SU-DHL-6 (cell line): ENCODE measurements at regions not wholly inside any gene's neighbourhood (a gene's known extent, or its start where the extent isn't known, plus 50 kb on each side); places are given as distances from the start of the nearest gene placed in this dataset.
A peak's percentile ranks its signal among the peaks of the same experiment; 100 is the strongest.
"Not testable (repeated sequence)": the region's sequence is repeated elsewhere in the genome, so short reads cannot be mapped to it uniquely, and the experiment has no call there.

Experiments used
- H2AFZ ChIP-seq: fragments of 200-600 bp; sonication (generic); 2 replicates; pipeline ENCODE4 v1.6.1; 2014; ENCODE audit warnings: low read depth, mild to moderate bottlenecking, moderate library complexity, mixed read lengths, antibody characterized with exemption, low read length; ENCODE audit not compliant: severe bottlenecking
- H3F3A ChIP-seq: fragments of 200-600 bp; shearing (Covaris generic); 2 replicates; pipeline ENCODE4 v1.6.0; 2016; ENCODE audit warnings: antibody characterized with exemption, mild to moderate bottlenecking; ENCODE audit not compliant: insufficient read depth
- H3K27ac ChIP-seq: fragments of 200-600 bp; sonication (generic); 2 replicates; pipeline ENCODE4 v1.5.1; 2016; ENCODE audit warnings: low read depth, mild to moderate bottlenecking, low read length, moderate library complexity, mixed read lengths
- H3K27me3 ChIP-seq: fragments of 200-600 bp; sonication (generic), shearing (Covaris generic); 2 replicates; pipeline ENCODE4 v1.6.0; 2014; ENCODE audit warnings: mild to moderate bottlenecking, low read length
- H3K36me3 ChIP-seq: fragments of 200-600 bp; sonication (generic); 2 replicates; pipeline ENCODE4 v1.6.1; 2014; ENCODE audit warnings: mild to moderate bottlenecking, low read length, mixed read lengths
- H3K4me2 ChIP-seq: fragments of 300-600, 200-600 bp; shearing (Covaris generic), sonication (generic); 2 replicates; pipeline ENCODE4 v1.6.0; 2014; ENCODE audit warnings: low read length, low read depth, mild to moderate bottlenecking; ENCODE audit not compliant: poor library complexity, severe bottlenecking
- H3K4me3 ChIP-seq: fragments of 200-600 bp; sonication (generic); 2 replicates; pipeline ENCODE4 v1.5.1; 2014; ENCODE audit warnings: antibody characterized with exemption, low read length, mild to moderate bottlenecking, mixed read lengths; ENCODE audit not compliant: insufficient read depth, poor library complexity, severe bottlenecking
- H3K79me2 ChIP-seq: fragments of 200-600 bp; sonication (generic); 2 replicates; pipeline ENCODE4 v1.6.1; 2014; ENCODE audit warnings: mild to moderate bottlenecking, low read length, moderate library complexity; ENCODE audit not compliant: insufficient read depth
- H3K9ac ChIP-seq: fragments of 200-600 bp; sonication (generic); 2 replicates; pipeline ENCODE4 v1.7.0; 2014; ENCODE audit warnings: mild to moderate bottlenecking, low read length
- H3K9me2 ChIP-seq: fragments of 200-600 bp; sonication (generic); replicated peaks from 2 replicates; pipeline ENCODE4 v1.6.1; 2014; ENCODE audit warnings: low read length; ENCODE audit not compliant: insufficient read depth
- H3K9me3 ChIP-seq: fragments of 200-600 bp; sonication (generic); 2 replicates; pipeline ENCODE4 v1.6.1; 2014; ENCODE audit warnings: low read length, mixed read lengths; ENCODE audit not compliant: insufficient read depth
- H4K20me1 ChIP-seq: fragments of 200-600 bp; sonication (generic); 2 replicates; pipeline ENCODE4 v1.6.1; 2014; ENCODE audit warnings: low read depth, mild to moderate bottlenecking, antibody characterized with exemption, low read length, moderate library complexity, mixed read lengths

GRCh38 chr9:39463696-39464095 is 108.2 kb downstream of the SPATA31A1 start:
- not testable (repeated sequence) for H3K27ac ChIP-seq
- H3K9ac ChIP-seq: peak overlapping the region; percentile 54
- H2AFZ ChIP-seq: peak overlapping the region; percentile 64

DNA sequence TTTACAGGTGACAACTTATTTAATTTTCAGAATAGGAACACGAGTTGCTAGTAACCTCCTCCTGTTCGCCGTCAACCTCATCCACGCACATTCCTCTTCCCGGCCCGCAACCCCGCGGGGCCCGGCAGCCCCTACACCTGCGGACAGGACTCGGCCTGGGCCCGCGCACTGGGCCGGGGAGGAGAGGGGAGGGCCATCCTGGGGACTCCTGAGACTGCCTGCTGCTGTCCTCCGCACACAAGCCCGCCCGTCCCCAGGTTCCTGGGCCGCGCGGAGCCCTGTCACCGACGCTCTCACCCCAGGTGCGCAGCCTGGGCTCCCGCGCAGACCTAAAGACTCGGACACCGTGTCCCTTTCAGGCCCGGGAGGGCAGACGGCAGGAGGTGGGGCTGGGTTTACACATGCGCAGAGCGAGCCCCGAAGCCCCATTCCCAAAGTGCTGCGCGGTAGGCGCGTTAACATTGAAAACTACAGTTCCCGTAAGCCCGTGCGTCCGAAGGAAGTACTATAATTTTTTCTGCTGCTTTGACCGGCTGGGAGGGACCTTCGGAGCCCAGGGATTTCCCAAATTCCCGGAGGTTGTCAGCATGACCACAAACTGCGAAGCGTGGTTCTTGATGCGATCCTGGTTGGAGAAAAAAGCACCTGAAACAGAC is 108.8 kb downstream of the SPATA31A1 start:
- Histone ChIP-seq H3K4me3 (peak overlapping the region; percentile 57), H3K4me2 (peak overlapping the region; percentile 52), H2AFZ (peak overlapping the region; percentile 74), H3K9ac (peak overlapping the region; percentile 54)
- H3K27me3 ChIP-seq, H3K79me2 ChIP-seq, H4K20me1 ChIP-seq, H3K9me2 ChIP-seq, H3K27ac ChIP-seq, H3F3A ChIP-seq, H3K36me3 ChIP-seq, H3K9me3 ChIP-seq: not testable (repeated sequence)

More at GRCh38 chr9:39463696-39464095, 108.2 kb downstream of the SPATA31A1 start:
- not testable (repeated sequence) for H3K9me2 ChIP-seq, H4K20me1 ChIP-seq, H3K79me2 ChIP-seq, H3K27me3 ChIP-seq, H3K9me3 ChIP-seq, H3K36me3 ChIP-seq, H3F3A ChIP-seq
- H3K4me3 ChIP-seq: peak overlapping the region; percentile 57
- peak overlapping the region; percentile 44 for H3K4me2 ChIP-seq

DNA sequence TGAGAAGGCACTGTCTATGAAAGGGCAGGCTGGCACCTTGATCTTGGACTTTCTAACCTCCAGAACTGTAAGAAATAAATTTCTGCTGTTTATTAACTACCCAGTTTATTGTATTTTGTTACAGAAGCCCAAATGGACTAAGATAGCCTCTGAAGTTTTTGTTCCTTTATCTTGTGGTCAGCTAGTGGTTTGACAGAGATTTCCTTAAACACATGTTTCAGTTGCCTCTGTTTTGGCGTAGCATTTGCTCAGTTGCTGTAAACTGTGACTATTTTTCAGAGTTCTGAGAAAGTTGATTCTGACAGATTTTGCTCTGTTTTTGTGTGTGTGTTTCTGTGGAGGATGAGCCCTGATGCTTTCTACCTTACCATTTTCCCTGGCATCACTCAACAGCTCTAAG is 119.0 kb downstream of the SPATA31A1 start:
- H3K9me3 ChIP-seq, H3K4me2 ChIP-seq, H3F3A ChIP-seq, H3K36me3 ChIP-seq, H3K9me2 ChIP-seq, H3K9ac ChIP-seq, H3K4me3 ChIP-seq, H4K20me1 ChIP-seq, H3K27me3 ChIP-seq, H3K79me2 ChIP-seq, H3K27ac ChIP-seq, H2AFZ ChIP-seq: not testable (repeated sequence)

- not testable (repeated sequence) for H3K9me2 ChIP-seq, H3K27me3 ChIP-seq, H3K79me2 ChIP-seq, H3K4me2 ChIP-seq, H3K9me3 ChIP-seq, H3F3A ChIP-seq, H3K9ac ChIP-seq, H3K27ac ChIP-seq, H3K4me3 ChIP-seq, H4K20me1 ChIP-seq, H2AFZ ChIP-seq, H3K36me3 ChIP-seq
Observed at GRCh38 chr9:39483073-39483472, 127.6 kb downstream of the SPATA31A1 start.

GRCh38 chr9:39483880-39484279 is 128.4 kb downstream of the SPATA31A1 start:
- not testable (repeated sequence) for H4K20me1 ChIP-seq, H3K79me2 ChIP-seq, H3K9me2 ChIP-seq, H3K27me3 ChIP-seq, H3F3A ChIP-seq, H3K9ac ChIP-seq, H3K4me3 ChIP-seq, H3K27ac ChIP-seq, H2AFZ ChIP-seq, H3K4me2 ChIP-seq, H3K36me3 ChIP-seq, H3K9me3 ChIP-seq

DNA sequence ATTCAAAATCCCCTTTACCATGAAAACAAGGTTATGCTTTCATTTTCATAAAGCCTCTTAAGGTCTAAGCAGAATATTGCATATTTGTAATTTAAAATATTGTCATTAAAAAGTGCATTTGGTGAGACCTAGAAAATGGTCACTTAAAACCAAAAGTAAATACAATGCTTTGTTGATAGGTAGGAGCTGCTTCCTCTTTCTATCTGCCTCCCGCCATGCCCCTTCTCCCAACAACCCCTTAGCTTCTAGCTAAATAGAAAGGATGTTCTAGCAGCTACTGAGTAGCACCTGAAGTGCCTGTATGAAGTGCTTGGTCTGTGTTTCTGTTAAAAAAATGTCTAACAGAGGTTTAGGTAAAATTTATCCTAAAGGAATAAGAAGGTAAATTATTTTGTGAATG is 128.8 kb downstream of the SPATA31A1 start:
- H3K27ac ChIP-seq, H3K36me3 ChIP-seq, H3K4me2 ChIP-seq, H3K27me3 ChIP-seq, H3K4me3 ChIP-seq, H3K79me2 ChIP-seq, H3K9me3 ChIP-seq, H4K20me1 ChIP-seq, H3K9me2 ChIP-seq, H3K9ac ChIP-seq, H2AFZ ChIP-seq, H3F3A ChIP-seq: not testable (repeated sequence)

- not testable (repeated sequence) for H3K4me2 ChIP-seq, H4K20me1 ChIP-seq, H3K79me2 ChIP-seq, H3K4me3 ChIP-seq, H3K9me2 ChIP-seq, H3K9me3 ChIP-seq, H3K9ac ChIP-seq, H3K27ac ChIP-seq, H3K36me3 ChIP-seq, H2AFZ ChIP-seq, H3F3A ChIP-seq, H3K27me3 ChIP-seq
Observed at GRCh38 chr9:39487477-39487876, 132.0 kb downstream of the SPATA31A1 start.

DNA sequence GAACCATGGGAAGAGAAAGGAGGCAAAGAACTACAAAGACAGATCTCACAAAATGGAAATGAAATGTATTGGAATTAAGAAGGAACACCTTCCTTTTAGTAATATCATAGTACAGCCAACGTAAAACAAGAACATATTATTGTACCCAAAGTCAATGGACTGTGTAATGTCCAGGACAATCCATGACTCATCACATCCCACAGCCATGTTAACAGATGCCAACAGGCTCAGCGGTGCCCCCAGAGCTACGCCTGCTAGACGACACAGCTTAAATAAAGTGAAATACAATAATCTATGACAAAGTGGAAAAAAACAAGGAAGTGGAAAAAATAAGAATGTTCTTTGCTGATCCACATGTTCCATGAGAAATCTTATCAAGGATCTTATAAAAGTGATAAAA is 140.8 kb downstream of the SPATA31A1 start:
- H3K4me2 ChIP-seq, H3K4me3 ChIP-seq, H3K27me3 ChIP-seq, H3K27ac ChIP-seq, H3K9me2 ChIP-seq, H3K9ac ChIP-seq, H4K20me1 ChIP-seq, H2AFZ ChIP-seq, H3K9me3 ChIP-seq, H3K36me3 ChIP-seq, H3F3A ChIP-seq, H3K79me2 ChIP-seq: not testable (repeated sequence)
